Prostate gland (tissue), 2 donors: ENCODE measurements at regions not wholly inside any gene's neighbourhood (a gene's known extent, or its start where the extent isn't known, plus 50 kb on each side); places are given as distances from the start of the nearest gene placed in this dataset.

ENCODE experiments used
- DNase-seq: peaks from one replicate; pipeline ENCODE4 v3.0.0-alpha.2; 2019; ENCODE audit warnings: low spot score
- H3K27ac ChIP-seq, 2 donors: fragments of 200-600 bp; sonication (generic); 2 replicates each; pipeline ENCODE4 v1.5.1; 2017 to 2019
- H3K27me3 ChIP-seq: fragments of 200-600 bp; sonication (generic); replicated peaks from 2 replicates; pipeline ENCODE4 v1.5.1; 2019; ENCODE audit not compliant: insufficient read depth
- H3K36me3 ChIP-seq, 2 donors: fragments of 200-600 bp; sonication (generic); 1 replicate in 1 of 2; 2 replicates in 1 of 2; pipeline versions ENCODE4 v1.5.1 to v1.8.1; 2017 to 2019
- H3K4me1 ChIP-seq: fragments of 200-600 bp; sonication (generic); replicated peaks from 2 replicates; pipeline ENCODE4 v1.5.1; 2019
- H3K4me3 ChIP-seq, 2 donors: fragments of 200-600 bp; sonication (generic); 2 replicates each; pipeline ENCODE4 v1.5.1; 2017 to 2019
- H3K9me3 ChIP-seq: fragments of 200-600 bp; sonication (generic); 2 replicates; pipeline ENCODE4 v1.5.1; 2017
- POLR2A ChIP-seq: fragments of 450-650 bp; IDR thresholded peaks from one replicate; pipeline ENCODE4 v1.6.1; 2016; ENCODE audit warnings: antibody characterized with exemption, mild to moderate bottlenecking
- POLR2AphosphoS5 ChIP-seq: sonication (generic); formaldehyde crosslinking; IDR thresholded peaks from one replicate; pipeline ENCODE4 v1.6.1; 2017; ENCODE audit warnings: antibody characterized with exemption
- WGBS: methylation state at CpG from one replicate; pipeline ENCODE4 v1.1.5; 2018; 5-methylcytosine and 5-hydroxymethylcytosine counted together
- intact Hi-C: fragments of 100-400 bp; cut with DNase I; formaldehyde crosslinking; loops from one replicate; pipeline ENCODE4 v1.14.2; 2022
- TF ChIP-seq, protein P1 (sequence below), 4 experiments: fragments of 200-600 bp in 2 of 4; fragments of 450-650 bp in 2 of 4; sonication (generic) in 2 of 4; IDR thresholded peaks; 1 replicate in 3 of 4; 2 replicates in 1 of 4; pipeline ENCODE4 v1.5.1; 2016 to 2019; ENCODE audit warnings: antibody characterized with exemption in 4 of 4, mild to moderate bottlenecking in 2 of 4, moderate library complexity in 2 of 4

DNA sequence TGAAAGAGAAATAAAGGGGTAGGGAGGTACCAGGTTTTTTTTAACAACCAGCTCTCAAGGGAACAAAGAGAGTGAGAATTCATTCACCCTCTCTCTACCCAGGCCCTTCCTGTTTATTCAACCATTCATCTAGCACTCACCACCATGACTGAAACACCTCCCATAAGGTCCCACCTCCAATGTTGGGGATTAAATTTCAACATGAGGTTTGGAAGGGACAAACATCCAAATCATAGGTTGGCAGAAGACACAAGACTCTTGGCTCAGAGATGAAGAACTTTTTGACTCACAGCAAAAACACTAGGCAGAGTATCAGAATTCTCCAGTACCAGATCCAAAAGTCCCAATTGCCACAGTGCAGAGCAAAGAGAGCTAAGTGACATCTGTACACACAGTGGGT is 186.3 kb downstream of the EDN1 start:
- TF ChIP-seq POLR2AphosphoS5 (no peak), POLR2A (no peak)
- TF ChIP-seq, protein P1, sequence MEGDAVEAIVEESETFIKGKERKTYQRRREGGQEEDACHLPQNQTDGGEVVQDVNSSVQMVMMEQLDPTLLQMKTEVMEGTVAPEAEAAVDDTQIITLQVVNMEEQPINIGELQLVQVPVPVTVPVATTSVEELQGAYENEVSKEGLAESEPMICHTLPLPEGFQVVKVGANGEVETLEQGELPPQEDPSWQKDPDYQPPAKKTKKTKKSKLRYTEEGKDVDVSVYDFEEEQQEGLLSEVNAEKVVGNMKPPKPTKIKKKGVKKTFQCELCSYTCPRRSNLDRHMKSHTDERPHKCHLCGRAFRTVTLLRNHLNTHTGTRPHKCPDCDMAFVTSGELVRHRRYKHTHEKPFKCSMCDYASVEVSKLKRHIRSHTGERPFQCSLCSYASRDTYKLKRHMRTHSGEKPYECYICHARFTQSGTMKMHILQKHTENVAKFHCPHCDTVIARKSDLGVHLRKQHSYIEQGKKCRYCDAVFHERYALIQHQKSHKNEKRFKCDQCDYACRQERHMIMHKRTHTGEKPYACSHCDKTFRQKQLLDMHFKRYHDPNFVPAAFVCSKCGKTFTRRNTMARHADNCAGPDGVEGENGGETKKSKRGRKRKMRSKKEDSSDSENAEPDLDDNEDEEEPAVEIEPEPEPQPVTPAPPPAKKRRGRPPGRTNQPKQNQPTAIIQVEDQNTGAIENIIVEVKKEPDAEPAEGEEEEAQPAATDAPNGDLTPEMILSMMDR (IDR thresholded peaks at IDR 0.05): no peak
- no peak for DNase-seq
- Histone ChIP-seq H3K4me1 (no peaks in the 10 kb centered on the region), H3K27ac (no peak overlapping the region), H3K27me3 (no peaks in the 10 kb centered on the region), H3K36me3 (no peaks in the 10 kb centered on the region), H3K9me3 (no peaks in the 10 kb centered on the region), H3K4me3 (no peak overlapping the region)
- intact Hi-C loops: no loop called here

DNA sequence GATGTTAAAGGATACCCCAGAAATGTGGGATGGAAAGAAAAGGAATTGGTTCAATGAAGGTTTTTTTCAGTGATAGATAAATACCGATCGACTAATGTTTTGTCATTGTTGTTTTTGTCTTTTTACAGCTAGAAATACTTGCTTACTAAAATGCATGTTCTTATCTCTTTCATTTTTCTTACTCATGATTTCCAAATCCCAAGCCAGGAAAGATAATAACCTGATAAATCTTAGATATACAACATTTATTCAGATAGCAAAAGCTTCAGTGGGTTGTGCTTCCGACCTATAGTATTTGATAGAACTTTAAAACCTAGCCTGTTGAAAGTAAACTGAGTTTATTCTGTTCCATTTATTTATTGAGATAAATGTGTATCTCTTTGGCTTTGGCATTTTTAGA is 187.5 kb downstream of the EDN1 start:
- WGBS: 95% methylated on average over 3 of the region's 3 CpGs
- no peak overlapping the region for H3K4me3 ChIP-seq
- TF ChIP-seq, protein P1 (IDR thresholded peaks at IDR 0.05): no peak
- TF ChIP-seq POLR2AphosphoS5 (no peak), POLR2A (no peak)
- H3K36me3 ChIP-seq: no peaks in the 10 kb centered on the region
- no peaks in the 10 kb centered on the region for H3K4me1 ChIP-seq
- no peak overlapping the region for H3K27ac ChIP-seq
- intact Hi-C loops: no loop called here
- DNase-seq: no peak
- H3K9me3 ChIP-seq: no peaks in the 10 kb centered on the region
- H3K27me3 ChIP-seq: no peaks in the 10 kb centered on the region

DNA sequence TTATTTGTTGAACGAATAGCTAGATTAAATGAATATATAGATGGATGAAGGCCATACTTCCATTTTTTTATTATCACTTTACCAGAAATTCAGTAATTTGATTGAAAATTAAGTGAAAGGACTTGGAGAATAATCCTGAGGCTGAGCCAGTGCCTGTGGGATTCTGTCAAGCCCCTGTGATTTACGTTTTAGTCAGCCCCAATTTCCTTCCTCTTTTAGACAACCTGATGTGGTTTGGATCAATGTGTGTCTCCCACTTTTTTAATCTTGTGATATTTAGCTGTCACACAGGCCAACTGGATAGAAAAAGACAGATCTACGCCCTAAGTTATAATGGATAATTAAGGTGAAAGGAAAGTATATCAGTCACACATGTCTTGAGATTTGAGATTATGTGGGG is 188.8 kb downstream of the EDN1 start:
- Histone ChIP-seq H3K27me3 (no peaks in the 10 kb centered on the region), H3K36me3 (no peaks in the 10 kb centered on the region), H3K27ac (no peak overlapping the region), H3K4me1 (no peaks in the 10 kb centered on the region), H3K9me3 (no peaks in the 10 kb centered on the region), H3K4me3 (no peak overlapping the region)
- no peak for TF ChIP-seq POLR2A
- TF ChIP-seq, protein P1 (IDR thresholded peaks at IDR 0.05): no peak
- no peak for TF ChIP-seq POLR2AphosphoS5
- 86% methylated on average over 3 of the region's 3 CpGs for WGBS
- intact Hi-C loops: no loop called here
- no peak for DNase-seq

DNA sequence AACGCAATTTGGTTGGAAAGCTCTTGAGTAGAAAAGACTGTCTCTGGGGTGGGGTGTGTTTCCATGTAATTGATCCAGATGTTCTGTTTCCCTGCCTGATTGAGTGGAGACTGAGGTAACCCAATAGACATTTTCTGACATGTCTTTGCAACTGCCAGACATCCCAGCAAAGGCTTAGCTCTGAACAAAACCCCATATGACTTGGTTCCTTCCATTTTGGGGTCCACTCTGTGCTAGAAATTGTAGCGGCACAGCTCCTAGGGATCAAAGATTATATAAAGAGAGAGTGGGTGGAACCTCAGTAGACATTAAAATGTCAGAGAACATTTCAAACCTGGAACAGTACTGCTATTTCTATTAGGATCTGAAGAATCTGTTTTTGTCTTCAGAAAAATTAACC is 189.3 kb downstream of the EDN1 start:
- no peak overlapping the region for H3K4me3 ChIP-seq
- no peak overlapping the region for H3K27ac ChIP-seq
- no peaks in the 10 kb centered on the region for H3K27me3 ChIP-seq
- TF ChIP-seq POLR2AphosphoS5: no peak
- TF ChIP-seq POLR2A: no peak
- TF ChIP-seq, protein P1 (IDR thresholded peaks at IDR 0.05): no peak
- no peaks in the 10 kb centered on the region for H3K9me3 ChIP-seq
- H3K4me1 ChIP-seq: no peaks in the 10 kb centered on the region
- DNase-seq: no peak
- H3K36me3 ChIP-seq: no peaks in the 10 kb centered on the region
- intact Hi-C loops: no loop called here
- WGBS: 94% methylated on average over 2 of the region's 2 CpGs

DNA sequence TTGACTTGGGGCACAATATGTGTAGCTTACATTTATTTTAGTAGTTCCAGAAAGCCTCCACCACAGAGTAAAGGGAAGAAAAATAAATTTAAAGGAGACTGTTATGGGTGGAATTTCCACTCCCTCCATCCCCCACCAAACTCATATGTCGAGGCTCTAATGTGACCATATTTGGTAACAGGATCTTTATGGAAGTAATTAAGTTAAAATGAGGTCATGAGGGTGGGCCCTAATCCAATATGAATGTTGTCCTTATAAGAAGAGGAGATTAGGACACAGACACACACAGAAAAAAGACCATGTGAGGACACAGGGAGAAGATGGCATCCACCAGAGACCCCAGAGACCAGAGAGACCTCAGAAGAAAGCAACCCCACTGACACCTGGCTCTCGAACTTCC is 189.7 kb downstream of the EDN1 start:
- no peaks in the 10 kb centered on the region for H3K4me1 ChIP-seq
- intact Hi-C loops: no loop called here
- DNase-seq: no peak
- no peaks in the 10 kb centered on the region for H3K36me3 ChIP-seq
- H3K27ac ChIP-seq: no peak overlapping the region
- H3K9me3 ChIP-seq: no peaks in the 10 kb centered on the region
- no peak overlapping the region for H3K4me3 ChIP-seq
- TF ChIP-seq, protein P1 (IDR thresholded peaks at IDR 0.05): no peak
- TF ChIP-seq POLR2AphosphoS5 (no peak), POLR2A (no peak)
- 73% methylated on average over 2 of the region's 2 CpGs for WGBS
- H3K27me3 ChIP-seq: no peaks in the 10 kb centered on the region
